Epidermal melanocyte (primary cell): ENCODE measurements at regions not wholly inside any gene's neighbourhood (a gene's known extent, or its start where the extent isn't known, plus 50 kb on each side); places are given as distances from the start of the nearest gene placed in this dataset.

Experiments used
- DNase-seq: peaks from one replicate; pipeline ENCODE4 v3.0.0; 2011; ENCODE audit warnings: low spot score; ENCODE audit not compliant: insufficient read length

GRCh38 chr2:60168247-60168646 lies 385.2 kb downstream of the BCL11A start:
- DNase-seq = no peak

DNA sequence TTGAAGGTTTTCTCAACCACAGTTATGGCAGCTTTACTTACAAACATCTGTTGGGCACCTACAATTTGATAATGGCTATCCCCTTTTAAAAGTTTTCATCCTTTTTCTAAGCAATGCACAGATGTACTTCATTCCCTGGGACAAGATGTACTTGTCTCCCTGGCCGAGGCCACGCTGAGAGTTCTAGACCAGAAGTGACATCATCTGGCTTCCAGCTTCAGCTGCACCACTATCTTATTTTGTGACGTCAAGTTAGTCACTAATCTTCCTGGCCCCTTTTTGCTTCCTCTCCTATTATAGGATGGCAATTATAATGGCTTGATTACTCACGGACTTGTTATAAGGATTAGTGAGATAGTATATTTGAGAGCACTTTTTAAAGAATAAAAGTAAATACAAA lies 386.4 kb downstream of the BCL11A start:
- DNase-seq = no peak

GRCh38 chr2:60163691-60164090 lies 389.8 kb downstream of the BCL11A start:
- DNase-seq = no peak

- DNase-seq = no peak
Observed at GRCh38 chr2:60159519-60159918, 393.9 kb downstream of the BCL11A start.

DNA sequence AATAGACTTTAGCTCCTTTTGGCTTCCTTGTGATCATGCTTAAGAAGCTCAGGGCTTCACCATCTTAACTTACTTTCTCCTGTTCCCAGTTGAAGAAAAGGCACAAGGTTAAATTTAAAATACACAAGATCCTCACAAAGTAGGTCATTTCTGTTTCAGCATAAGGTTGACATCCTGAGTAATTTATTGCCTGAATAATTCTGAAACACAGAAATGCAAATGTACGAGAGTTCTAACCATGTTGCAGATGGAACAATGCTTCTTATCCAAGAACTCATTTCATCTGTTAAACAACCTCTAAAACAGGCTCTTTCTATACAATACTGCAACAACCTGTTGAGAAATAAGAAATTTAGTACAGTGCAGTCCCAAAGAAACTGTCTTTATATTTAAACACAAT lies 395.2 kb downstream of the BCL11A start:
- no peak for DNase-seq

GRCh38 chr2:60157283-60157682 lies 396.2 kb downstream of the BCL11A start:
- DNase-seq = no peak

DNA sequence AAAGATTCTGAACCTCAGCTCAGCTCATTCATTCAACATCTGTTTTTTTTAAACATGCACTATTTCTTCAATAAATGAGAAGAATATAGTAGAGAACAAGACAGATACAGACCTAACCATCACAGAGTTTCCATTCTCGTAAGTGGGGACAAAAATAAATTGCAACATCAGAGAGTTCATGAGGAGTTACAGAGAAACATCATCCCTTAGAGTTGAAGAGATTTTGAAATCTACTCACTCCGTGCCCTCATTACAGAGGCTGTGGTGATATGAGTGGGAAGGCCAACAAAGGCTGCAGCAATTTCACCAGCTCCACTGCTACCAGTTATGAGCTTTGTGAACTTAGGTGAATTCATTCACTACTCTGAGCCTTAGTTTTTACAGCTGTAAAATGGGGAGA lies 399.3 kb downstream of the BCL11A start:
- no peak for DNase-seq

DNA sequence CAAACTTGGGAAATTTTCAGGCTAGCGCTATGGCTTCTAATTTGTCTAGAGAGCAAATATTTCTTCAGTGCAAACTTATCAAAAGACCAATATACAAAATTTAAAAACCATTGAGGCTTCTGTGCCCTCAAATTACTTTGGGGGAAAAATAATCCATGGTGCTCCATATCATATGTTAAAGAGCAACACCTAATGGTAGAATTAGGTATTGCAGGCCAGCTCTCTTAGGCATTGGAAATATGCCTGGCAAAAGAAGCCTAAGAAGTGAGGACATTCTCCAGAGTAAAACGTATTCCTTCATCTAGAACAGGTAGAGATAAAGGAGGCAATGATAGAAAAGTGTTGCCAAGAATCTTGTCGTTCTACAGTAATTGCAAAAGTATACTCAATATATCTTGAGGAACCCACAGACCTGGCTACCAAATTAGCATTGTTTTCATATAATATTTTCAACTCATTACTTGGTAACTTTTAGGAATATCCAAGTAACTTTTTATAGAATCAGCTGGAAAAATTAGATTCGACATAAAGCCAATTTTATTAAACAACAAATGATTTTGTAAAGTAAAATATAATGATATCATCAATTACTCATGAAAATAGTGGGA lies 401.1 kb downstream of the BCL11A start:
- no peak for DNase-seq

DNA sequence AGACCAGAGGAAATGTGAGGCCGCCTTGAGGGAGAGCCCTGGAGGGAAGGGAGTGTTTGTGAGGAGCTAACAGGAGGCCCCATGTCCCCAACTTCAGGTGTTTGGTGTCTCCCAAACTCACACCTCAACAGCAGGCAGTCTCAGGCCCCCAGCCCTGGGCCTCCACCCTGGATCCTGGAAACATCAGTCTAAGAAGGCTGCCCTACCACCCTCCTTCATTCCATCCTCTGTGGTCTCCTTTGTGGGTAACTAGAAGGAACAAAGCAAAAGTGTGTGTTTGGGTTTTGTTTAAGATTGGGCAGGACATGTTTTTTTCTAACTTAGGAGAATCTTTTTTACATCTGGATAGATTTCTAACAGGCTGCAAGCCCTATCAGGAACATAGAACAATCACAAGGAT lies 404.3 kb downstream of the BCL11A start:
- DNase-seq = no peak

DNA sequence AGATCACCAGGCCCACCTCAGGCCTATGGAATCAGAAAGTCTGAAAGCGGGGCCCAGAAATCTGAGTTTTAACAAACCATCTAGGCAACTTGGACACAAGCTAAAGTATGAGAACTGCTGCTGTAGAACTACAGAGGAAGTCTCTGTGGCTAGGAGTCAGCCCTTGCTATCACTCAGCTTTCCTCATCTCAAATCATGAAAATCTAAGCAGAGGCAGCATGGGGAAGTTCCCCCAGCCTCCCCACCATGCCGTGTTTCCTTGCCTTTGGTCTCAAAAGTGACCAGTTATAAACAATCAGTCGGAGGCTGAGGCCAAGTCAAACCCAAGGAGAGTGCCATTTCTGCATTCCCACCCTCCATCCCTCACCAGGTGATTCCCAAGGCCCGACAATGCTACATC lies 404.7 kb downstream of the BCL11A start:
- DNase-seq = no peak

DNA sequence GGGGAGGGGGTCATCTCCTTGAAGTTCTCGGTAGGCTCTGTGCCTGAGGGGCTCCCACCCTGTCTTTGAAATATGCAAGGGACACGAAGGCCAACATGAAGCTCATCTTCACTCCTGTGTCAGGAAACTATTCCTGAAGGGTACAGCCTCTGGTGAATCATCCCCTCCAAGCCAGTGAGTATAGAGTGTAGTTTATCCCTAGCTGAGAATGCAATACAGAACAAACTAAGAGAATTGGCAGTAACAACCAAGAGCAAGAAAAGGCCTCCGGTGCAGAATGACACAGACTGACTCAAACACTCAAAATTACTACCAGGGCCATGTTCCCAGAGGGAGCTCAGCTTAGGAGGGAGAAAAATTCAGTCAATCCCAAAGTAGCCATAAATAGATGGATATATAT lies 413.3 kb downstream of the BCL11A start:
- no peak for DNase-seq

DNA sequence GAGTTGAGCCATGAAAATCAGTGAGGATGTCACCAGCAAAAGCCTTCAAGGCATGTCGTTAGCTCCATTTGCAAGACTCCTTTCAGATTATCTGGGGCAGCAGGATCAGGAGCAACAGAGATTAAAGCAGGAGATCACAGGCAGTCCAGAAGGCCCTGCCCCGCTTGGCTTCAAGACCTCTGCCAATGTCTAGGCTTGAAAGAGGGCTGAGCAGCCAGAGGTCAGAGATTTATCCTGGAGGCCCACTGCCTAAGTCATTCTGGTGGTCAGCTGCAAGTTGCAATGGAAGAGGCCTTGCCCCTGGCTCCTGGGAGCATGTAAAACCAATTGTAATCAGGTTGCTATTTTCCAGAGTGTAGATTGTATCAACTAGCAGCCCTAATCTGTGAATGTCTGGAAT lies 416.5 kb downstream of the BCL11A start:
- DNase-seq = no peak

DNA sequence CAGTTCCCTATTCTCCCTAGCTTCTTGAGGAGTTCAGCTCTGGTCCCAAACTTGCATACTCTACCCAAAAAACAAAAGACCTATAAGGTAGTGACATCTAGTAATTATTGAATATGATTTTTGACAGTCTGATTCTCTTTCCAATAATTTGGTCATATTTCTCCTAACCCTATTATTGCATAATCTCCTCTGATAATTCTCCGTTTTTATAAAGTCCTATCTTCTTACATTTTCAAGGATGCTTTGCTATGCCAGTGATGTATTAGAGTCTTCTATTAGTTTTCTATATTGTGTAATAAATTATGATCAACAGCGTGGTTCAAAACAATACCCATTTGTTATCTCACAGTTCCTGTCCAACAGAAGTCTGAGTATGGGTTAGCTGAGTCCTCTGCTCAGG lies 426.3 kb downstream of the BCL11A start:
- no peak for DNase-seq

DNA sequence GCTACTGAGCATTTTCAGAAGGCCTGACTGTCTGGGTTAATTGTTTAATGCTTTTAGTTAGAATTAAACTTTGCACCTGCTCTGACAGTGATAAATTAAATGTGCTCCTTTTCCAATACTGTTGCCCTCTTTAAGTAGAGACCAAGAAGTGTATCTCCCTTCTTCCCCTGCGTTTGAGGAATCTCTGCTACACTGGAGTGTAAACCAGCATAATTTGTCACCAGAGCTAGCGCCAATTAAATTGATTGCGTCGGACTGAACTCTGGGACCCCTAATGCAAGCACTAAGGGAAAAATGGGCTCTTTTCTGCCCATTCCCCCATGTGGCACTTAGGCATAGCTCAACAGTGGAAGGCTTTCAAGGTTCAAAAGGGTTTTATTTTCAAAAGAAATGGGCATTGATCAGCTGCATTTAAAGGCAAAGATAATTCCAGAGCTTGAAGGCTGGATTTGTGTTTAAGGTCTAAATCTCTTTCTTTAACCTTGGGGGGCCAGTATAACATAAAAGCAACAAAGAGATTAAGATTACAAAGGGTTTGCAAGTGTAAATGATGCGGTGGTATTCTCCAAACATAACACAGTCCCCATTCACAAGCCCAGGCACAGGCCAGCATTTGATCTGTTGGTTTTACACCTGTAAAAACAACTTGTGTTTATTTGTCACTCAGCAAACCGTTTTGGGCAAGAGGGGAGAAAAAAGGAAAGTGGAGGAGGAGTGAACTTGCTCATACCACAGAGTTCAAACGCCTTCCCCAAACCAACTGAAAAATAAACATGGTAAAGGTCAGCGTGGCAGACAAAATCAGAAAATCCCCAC lies 427.6 kb downstream of the BCL11A start:
- no peak for DNase-seq

DNA sequence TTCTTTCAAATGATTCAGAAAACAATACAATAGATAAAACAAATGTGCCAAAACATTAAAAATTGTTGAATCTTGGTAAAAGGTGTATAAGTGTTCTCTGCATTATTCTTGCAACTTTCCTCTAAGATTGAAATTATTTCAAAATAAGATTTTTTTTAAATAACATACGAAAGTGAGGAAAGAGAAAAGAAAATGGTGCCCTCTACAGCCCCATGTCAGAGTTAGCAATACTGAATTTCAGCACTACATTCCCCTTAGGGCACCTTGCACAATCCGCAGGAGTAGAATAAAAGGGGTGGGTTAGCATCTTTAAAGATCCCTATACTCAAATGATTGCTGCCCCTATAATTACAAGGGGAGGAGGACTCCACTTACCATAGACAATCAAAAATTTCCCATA lies 433.7 kb downstream of the BCL11A start:
- no peak for DNase-seq

DNA sequence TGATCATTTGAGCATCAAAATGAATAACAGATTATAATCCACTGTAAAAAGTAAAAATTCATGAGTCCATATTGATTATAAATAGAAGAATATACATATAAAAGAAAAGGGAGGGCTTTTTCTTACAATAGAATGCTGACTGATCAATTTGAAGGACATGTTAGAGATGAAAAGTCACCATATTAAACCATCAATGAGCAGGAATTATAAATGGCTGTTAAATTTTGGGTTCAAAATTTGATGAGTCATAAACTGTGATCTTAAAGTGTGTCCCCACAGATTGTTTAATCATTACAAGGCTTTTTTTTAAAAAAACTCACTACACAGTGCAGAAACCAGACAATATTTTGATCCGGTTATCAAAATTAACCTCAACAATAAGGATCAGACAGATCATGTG lies 434.5 kb downstream of the BCL11A start:
- no peak for DNase-seq

GRCh38 chr2:60118061-60118460 lies 435.4 kb downstream of the BCL11A start:
- no peak for DNase-seq

- no peak for DNase-seq
Observed at GRCh38 chr2:60116161-60116875, 437.1 kb downstream of the BCL11A start.

DNA sequence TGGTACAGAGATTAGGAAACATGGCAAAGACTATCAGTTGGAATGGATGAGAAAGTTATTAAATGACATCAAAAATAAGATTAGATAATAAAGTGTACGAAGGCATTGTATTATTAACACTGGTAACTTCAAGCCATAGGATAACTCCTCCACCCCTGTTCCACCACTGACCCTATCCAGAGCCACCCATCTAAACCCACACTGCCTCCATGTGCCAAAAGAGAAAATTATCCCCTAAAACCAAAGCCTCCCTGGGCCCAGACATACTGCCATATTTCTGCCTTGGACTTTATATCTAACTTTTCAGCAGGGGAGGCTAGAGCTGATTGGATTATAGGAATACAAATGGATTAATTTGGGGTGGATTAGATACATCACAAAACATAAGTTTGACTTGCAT lies 443.7 kb downstream of the BCL11A start:
- DNase-seq = no peak

DNA sequence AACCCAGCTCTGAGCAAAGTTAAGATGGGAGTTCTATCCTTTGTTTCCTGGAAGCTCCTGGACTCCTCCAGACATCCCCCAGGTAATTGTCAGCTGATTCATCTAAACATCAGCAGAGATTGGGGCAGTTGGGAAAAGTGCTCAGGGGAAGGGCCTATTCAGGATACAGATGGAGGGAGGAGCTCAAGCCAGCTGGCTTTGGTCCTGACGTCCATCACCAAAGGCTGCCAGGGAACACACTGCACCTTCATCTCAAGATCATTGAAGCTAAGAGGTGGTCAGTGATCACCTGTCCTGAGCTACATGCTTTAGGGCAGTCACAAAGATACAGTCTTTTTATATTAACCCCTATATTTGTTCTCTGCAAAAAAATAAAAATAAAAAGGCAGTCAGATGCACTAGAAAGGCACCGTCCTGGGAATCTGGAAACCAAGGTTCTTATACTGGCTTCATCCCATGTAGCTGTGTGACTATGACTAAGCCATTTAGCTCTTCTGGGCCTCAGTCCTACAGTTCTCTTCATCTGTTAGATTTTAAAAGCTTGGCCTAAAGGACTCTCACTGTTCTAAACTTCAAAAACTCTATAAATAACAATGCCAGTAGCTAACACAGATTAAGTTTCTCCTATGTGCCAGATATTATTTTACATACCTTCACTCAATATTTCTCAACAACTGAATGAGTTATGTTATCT lies 446.5 kb downstream of the BCL11A start:
- DNase-seq = no peak

DNA sequence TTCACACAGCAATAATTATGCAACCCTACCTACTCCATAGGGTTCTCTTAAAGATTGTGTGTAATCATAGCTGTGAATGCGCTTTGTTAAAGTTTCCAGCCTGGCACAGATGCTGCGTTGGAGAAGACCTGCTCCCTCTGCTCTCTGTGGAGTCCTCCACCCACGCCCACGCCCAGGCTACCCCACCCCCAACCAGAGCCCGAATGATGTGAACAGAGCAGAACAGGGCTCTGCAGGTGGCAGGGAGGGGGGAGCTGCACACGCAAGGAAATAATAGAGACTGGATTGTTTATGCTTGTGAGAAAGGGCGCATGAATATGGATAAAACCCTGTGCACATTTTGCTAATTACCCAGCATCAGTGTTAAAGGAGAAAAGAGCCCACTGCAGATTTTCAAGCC lies 447.5 kb downstream of the BCL11A start:
- DNase-seq = no peak
